ENCODE measurements at regions not wholly inside any gene's neighbourhood (a gene's known extent, or its start where the extent isn't known, plus 50 kb on each side); places are given as distances from the start of the nearest gene placed in this dataset.
A peak's percentile ranks its signal among the peaks of the same experiment; 100 is the strongest.

GRCh38 chr20:22315771-22316170 lies 268.6 kb downstream of the FOXA2 start:
- Histone ChIP-seq H3K27ac (replicated peaks) (no peak overlapping the region), H3K27me3 (ENCODE audit: insufficient read depth, poor library complexity, severe bottlenecking) (peaks cover 2% of the 10 kb centered on the region), H3K4me3 (replicated peaks; ENCODE audit: insufficient read depth, low read length) (no peak overlapping the region)
- DNase-seq (ENCODE audit: low read depth in 1 of 2, low spot score in 1 of 2) = no peak
- TF ChIP-seq SPI1 (IDR thresholded peaks at IDR 0.05; ENCODE audit: borderline replicate concordance, low read depth) (no peak), CTCF (IDR thresholded peaks at IDR 0.05; ENCODE audit: insufficient read depth, low read length) (no peak), REST (IDR thresholded peaks at IDR 0.05; ENCODE audit: insufficient replicate concordance, low read depth) (no peak), GABPA (IDR thresholded peaks at IDR 0.05; ENCODE audit: low read depth) (no peak), POLR2AphosphoS5 (IDR thresholded peaks at IDR 0.05; ENCODE audit: low read depth) (no peak)

GRCh38 chr20:22315073-22315472 lies 269.3 kb downstream of the FOXA2 start:
- no peak overlapping the region for H3K4me3 ChIP-seq (replicated peaks; ENCODE audit: insufficient read depth, low read length)
- H3K27ac ChIP-seq (replicated peaks) = no peak overlapping the region
- H3K27me3 ChIP-seq (ENCODE audit: insufficient read depth, poor library complexity, severe bottlenecking) = peaks cover 2% of the 10 kb centered on the region
- DNase-seq (ENCODE audit: low read depth in 1 of 2, low spot score in 1 of 2) = no peak
- TF ChIP-seq REST (IDR thresholded peaks at IDR 0.05; ENCODE audit: insufficient replicate concordance, low read depth) = no peak
- no peak for TF ChIP-seq CTCF (IDR thresholded peaks at IDR 0.05; ENCODE audit: insufficient read depth, low read length)
- TF ChIP-seq GABPA (IDR thresholded peaks at IDR 0.05; ENCODE audit: low read depth) = no peak
- TF ChIP-seq POLR2AphosphoS5 (IDR thresholded peaks at IDR 0.05; ENCODE audit: low read depth) = no peak
- TF ChIP-seq SPI1 (IDR thresholded peaks at IDR 0.05; ENCODE audit: borderline replicate concordance, low read depth) = no peak

GRCh38 chr20:22312744-22313346 lies 271.5 kb downstream of the FOXA2 start:
- no peak overlapping the region for H3K4me3 ChIP-seq (replicated peaks; ENCODE audit: insufficient read depth, low read length)
- no peak for DNase-seq (ENCODE audit: low read depth in 1 of 2, low spot score in 1 of 2)
- peaks cover 2% of the 10 kb centered on the region for H3K27me3 ChIP-seq (ENCODE audit: insufficient read depth, poor library complexity, severe bottlenecking)
- TF ChIP-seq SPI1 (IDR thresholded peaks at IDR 0.05; ENCODE audit: borderline replicate concordance, low read depth) (no peak), CTCF (IDR thresholded peaks at IDR 0.05; ENCODE audit: insufficient read depth, low read length) (peak; percentile 25)
- no peak overlapping the region for H3K27ac ChIP-seq (replicated peaks)

GRCh38 chr20:22308934-22309333 lies 275.4 kb downstream of the FOXA2 start:
- H3K27ac ChIP-seq (replicated peaks) = no peak overlapping the region
- no peak overlapping the region for H3K4me3 ChIP-seq (replicated peaks; ENCODE audit: insufficient read depth, low read length)
- TF ChIP-seq REST (IDR thresholded peaks at IDR 0.05; ENCODE audit: insufficient replicate concordance, low read depth) = no peak
- no peak for DNase-seq (ENCODE audit: low read depth in 1 of 2, low spot score in 1 of 2)
- no peaks in the 10 kb centered on the region for H3K27me3 ChIP-seq (ENCODE audit: insufficient read depth, poor library complexity, severe bottlenecking)

All from HL-60 (cell line).